Choroid plexus epithelial cell (primary cell): ENCODE measurements at regions not wholly inside any gene's neighbourhood (a gene's known extent, or its start where the extent isn't known, plus 50 kb on each side); places are given as distances from the start of the nearest gene placed in this dataset.
A peak's percentile ranks its signal among the peaks of the same experiment; 100 is the strongest.

Experiments used
- DNase-seq: peaks from one replicate; pipeline ENCODE4 v3.0.0-alpha.2; 2010; ENCODE audit warnings: low read depth
- H3K4me3 ChIP-seq: 2 replicates; pipeline ENCODE4 v1.5.1; 2011; ENCODE audit warnings: low read depth, mild to moderate bottlenecking, control low read depth, low read length, moderate library complexity
- TF ChIP-seq, protein P1 (sequence below): conservative IDR thresholded peaks from 2 replicates; pipeline ENCODE4 v1.5.1; 2011; ENCODE audit warnings: low read depth, mild to moderate bottlenecking, control low read depth, inconsistent platforms, low read length, moderate library complexity

DNA sequence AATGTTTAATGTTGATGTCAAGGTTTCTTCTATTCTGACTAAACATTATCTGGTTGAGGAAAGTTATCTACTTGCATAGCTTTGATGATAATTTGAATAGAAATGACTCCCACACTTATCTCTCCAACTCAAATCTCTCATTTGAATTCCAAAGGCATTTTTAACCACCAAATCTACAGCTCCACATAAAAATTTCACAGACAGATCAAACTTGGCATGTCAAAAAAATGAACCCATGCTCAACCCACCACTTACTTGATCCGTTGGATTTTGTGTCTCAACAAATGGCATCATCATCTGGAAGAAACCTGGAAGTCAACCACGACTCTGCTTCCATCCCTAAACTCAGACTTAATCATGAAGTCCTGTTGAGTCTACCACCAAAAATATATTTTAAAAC lies 1050.4 kb downstream of the EFNB2 start:
- DNase-seq: no peak
- no peak overlapping the region for H3K4me3 ChIP-seq
- TF ChIP-seq, protein P1, sequence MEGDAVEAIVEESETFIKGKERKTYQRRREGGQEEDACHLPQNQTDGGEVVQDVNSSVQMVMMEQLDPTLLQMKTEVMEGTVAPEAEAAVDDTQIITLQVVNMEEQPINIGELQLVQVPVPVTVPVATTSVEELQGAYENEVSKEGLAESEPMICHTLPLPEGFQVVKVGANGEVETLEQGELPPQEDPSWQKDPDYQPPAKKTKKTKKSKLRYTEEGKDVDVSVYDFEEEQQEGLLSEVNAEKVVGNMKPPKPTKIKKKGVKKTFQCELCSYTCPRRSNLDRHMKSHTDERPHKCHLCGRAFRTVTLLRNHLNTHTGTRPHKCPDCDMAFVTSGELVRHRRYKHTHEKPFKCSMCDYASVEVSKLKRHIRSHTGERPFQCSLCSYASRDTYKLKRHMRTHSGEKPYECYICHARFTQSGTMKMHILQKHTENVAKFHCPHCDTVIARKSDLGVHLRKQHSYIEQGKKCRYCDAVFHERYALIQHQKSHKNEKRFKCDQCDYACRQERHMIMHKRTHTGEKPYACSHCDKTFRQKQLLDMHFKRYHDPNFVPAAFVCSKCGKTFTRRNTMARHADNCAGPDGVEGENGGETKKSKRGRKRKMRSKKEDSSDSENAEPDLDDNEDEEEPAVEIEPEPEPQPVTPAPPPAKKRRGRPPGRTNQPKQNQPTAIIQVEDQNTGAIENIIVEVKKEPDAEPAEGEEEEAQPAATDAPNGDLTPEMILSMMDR: no peak

DNA sequence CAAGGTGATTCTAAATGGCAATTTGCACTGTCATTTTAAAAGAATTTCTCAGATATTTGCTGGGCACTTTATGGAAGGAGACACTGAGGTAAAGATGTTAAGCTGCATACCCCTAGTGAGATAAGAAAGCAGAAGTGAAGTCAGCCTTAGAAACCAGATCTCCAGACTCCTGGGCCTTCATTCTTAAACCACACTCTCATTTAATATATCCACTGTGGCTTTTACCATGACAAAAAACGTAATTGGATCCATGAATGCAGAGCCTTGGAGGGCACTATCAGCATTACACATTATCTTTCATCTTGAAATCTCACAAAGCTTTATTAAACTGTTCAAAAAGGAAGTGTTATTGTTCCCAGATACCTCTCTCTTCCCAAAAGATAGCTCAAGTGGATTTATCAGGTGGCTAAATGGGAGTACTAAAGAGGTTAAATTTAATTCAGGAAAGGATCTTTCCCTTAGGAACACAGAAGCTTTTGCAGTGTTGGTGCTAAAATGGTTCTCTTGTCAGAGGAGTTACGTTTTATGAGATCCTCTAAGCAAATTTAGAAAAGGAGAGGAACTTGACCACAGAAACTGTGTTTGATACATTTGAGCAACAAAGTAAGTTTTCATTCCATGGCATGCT lies 1060.4 kb downstream of the EFNB2 start:
- no peak for DNase-seq
- no peak overlapping the region for H3K4me3 ChIP-seq
- TF ChIP-seq, protein P1: no peak

DNA sequence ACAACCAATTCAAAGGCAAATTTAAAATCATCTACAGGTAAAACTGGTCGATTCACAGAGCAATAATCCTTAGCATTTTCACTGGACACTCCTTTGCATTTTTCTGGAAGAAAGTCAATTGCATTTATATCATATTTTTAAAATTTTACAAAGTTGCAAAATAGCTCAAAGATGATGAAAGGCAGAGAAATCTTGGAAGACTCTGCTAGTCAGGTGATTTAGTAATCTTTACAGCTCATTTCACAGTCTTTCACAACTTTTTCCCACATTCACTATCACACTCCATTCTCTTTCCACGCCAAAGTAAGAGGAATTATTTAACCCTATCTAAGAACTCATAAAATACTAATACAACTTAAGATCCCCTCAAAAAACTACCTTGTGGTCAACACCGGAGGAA lies 1063.8 kb downstream of the EFNB2 start:
- peak; percentile 80 for DNase-seq
- no peak overlapping the region for H3K4me3 ChIP-seq
- TF ChIP-seq, protein P1: no peak

DNA sequence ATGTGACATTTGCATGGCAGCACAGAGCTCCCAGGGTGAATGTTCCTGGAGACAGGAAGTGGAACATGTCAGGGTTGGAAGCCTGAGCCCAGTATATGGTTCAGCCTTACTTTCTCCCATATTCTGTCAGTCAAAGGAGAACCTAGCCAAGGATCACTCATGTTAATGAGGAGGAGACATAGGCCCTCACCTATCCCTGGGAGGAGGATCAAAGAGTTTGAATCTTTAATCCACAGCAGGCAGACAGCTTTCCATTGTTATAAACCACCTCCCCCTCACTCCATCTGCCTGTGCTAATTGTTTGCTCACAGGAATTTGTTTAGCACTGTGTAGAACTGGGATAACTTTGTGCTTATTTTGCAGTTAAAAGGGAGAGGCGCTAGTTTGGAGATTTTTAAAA lies 1069.1 kb downstream of the EFNB2 start:
- no peak for DNase-seq
- H3K4me3 ChIP-seq: no peak overlapping the region
- TF ChIP-seq, protein P1: no peak

DNA sequence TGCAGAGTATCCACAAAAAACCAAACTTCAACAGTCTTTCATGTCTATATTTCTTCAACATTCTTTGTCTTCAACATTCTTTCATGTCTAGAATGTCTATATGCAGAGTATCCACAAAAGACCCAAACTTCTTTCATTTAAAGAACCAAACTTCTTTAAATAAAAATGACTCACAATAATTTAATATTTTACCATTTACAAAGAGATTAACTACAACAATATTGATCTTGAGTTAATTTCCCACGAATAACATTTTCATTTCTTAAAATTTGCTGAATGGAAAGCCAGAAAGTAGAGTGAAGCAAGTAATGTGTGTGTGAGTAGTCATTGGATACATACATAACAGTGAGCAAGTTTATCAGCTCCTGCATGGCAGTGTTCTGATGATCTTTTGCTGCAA lies 1069.7 kb downstream of the EFNB2 start, which contains the start of gene DAOA:
Gene DAOA (plus strand): TSS at position 301 of the 400 bp plus-strand sequence.
- TF ChIP-seq, protein P1: no peak
- H3K4me3 ChIP-seq: no peak within 1 kb of the TSS
- DNase-seq: no peak

DNA sequence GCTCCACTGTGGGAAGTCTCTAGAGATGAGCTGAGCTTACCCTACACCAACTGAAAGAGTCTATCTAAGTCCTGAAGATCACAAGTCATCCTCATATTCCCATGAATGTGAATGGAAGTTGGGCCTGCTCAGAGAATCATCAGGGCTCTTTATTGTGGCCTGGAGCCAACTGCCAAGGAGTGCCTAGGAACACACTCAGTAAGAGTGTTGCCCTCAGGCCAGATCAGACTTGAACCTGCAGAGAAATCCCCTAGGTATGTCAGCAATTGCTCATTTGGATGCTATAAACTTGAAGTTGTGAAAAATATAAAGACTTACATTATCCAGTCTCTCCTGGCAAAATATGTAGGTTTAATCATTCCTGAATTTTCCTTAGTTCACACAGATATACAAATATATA lies 1070.2 kb downstream of the EFNB2 start:
- no peak for DNase-seq
- TF ChIP-seq, protein P1: no peak

DNA sequence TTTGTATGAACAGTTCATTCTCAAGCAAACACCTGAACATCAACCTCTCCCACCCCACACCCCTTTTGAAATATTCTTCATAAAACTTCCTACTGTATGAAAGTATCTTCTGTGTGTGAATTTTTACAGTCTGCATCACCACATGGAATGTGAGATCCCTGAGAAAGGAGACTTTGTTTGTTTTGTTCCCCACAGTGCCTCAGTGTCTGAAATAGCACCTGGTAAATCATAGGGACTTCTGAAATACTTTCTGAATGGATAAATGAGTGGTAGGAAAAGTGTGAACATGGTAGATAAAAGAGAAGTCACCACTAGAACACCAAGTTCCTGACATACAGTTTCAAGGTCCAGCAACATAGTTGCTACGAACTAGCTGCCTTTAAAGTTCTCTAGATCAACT lies 1071.2 kb downstream of the EFNB2 start:
- no peak overlapping the region for H3K4me3 ChIP-seq
- peak; percentile 71 for DNase-seq
- TF ChIP-seq, protein P1: no peak

More for the DNA sequence above, 1070.2 kb downstream of the EFNB2 start:
- H3K4me3 ChIP-seq: no peak overlapping the region
